SJCRH30 (cell line): ENCODE measurements at regions not wholly inside any gene's neighbourhood (a gene's known extent, or its start where the extent isn't known, plus 50 kb on each side); places are given as distances from the start of the nearest gene placed in this dataset.
A peak's percentile ranks its signal among the peaks of the same experiment; 100 is the strongest.
"Not testable (repeated sequence)": the region's sequence is repeated elsewhere in the genome, so short reads cannot be mapped to it uniquely, and the experiment has no call there.

Experiments used
- DNase-seq, 2 experiments: peaks; one replicate each; pipeline ENCODE4 v3.0.0-alpha.2; 2015 to 2020
- H3K27ac ChIP-seq: fragments of 250-450 bp; sonication (Bioruptor Pico); 2 replicates; pipeline ENCODE4 v1.5.1; 2020; ENCODE audit warnings: mild to moderate bottlenecking, moderate library complexity
- H3K27me3 ChIP-seq: fragments of 250-450 bp; sonication (Bioruptor Pico); 2 replicates; pipeline ENCODE4 v1.5.1; 2020; ENCODE audit warnings: mild to moderate bottlenecking, moderate library complexity
- H3K36me3 ChIP-seq: fragments of 250-450 bp; sonication (Bioruptor Pico); 2 replicates; pipeline ENCODE4 v1.5.1; 2020; ENCODE audit warnings: mild to moderate bottlenecking, moderate library complexity
- H3K4me1 ChIP-seq: fragments of 250-450 bp; sonication (Bioruptor Pico); 2 replicates; pipeline ENCODE4 v1.5.1; 2020; ENCODE audit warnings: mild to moderate bottlenecking, moderate library complexity
- H3K4me3 ChIP-seq: fragments of 250-450 bp; sonication (Bioruptor Pico); 2 replicates; pipeline ENCODE4 v1.5.1; 2020; ENCODE audit warnings: mild to moderate bottlenecking, moderate library complexity
- H3K9me3 ChIP-seq: fragments of 250-450 bp; sonication (Bioruptor Pico); replicated peaks from 2 replicates; pipeline ENCODE4 v1.5.1; 2020; ENCODE audit warnings: mild to moderate bottlenecking, moderate library complexity

- Histone ChIP-seq H3K36me3 (no peaks in the 10 kb centered on the region), H3K4me3 (no peak overlapping the region), H3K27me3 (peaks cover 23% of the 10 kb centered on the region), H3K4me1 (no peaks in the 10 kb centered on the region), H3K9me3 (peaks cover 4% of the 10 kb centered on the region; the same call in 1 of the 2 replicates), H3K27ac (no peak overlapping the region)
- peak in 1 of 2 experiments; percentile 52 for DNase-seq
Measured at GRCh38 chr1:2948751-2949680, 72.3 kb upstream of the ACTRT2 start.

GRCh38 chr1:2949966-2950925 lies 71.0 kb upstream of the ACTRT2 start:
- DNase-seq: no peak
- peaks cover 23% of the 10 kb centered on the region for H3K27me3 ChIP-seq
- H3K9me3 ChIP-seq: 0 out of 2 replicates have a peak, but pooled peaks cover 4% of the 10 kb centered on the region
- H3K27ac ChIP-seq: no peak overlapping the region
- H3K4me3 ChIP-seq: no peak overlapping the region
- H3K4me1 ChIP-seq: no peaks in the 10 kb centered on the region
- H3K36me3 ChIP-seq: no peaks in the 10 kb centered on the region

GRCh38 chr1:2950926-2951305 lies 70.4 kb upstream of the ACTRT2 start:
- Histone ChIP-seq H3K27me3 (peaks cover 23% of the 10 kb centered on the region), H3K4me1 (no peaks in the 10 kb centered on the region), H3K4me3 (no peak overlapping the region), H3K9me3 (0 out of 2 replicates have a peak, but pooled peaks cover 6% of the 10 kb centered on the region), H3K27ac (no peak overlapping the region), H3K36me3 (no peaks in the 10 kb centered on the region)
- no peak for DNase-seq

- Histone ChIP-seq H3K4me1 (no peaks in the 10 kb centered on the region), H3K36me3 (no peaks in the 10 kb centered on the region), H3K27ac (no peak overlapping the region), H3K9me3 (peaks cover 6% of the 10 kb centered on the region; the same call in 1 of the 2 replicates), H3K27me3 (peaks cover 23% of the 10 kb centered on the region), H3K4me3 (no peak overlapping the region)
- DNase-seq: no peak
Measured at GRCh38 chr1:2951856-2952255, 69.4 kb upstream of the ACTRT2 start.

GRCh38 chr1:2952371-2952770 lies 68.9 kb upstream of the ACTRT2 start:
- H3K4me3 ChIP-seq: no peak overlapping the region

GRCh38 chr1:2952992-2953391 lies 68.3 kb upstream of the ACTRT2 start:
- Histone ChIP-seq H3K27me3 (peaks cover 17% of the 10 kb centered on the region), H3K4me1 (no peaks in the 10 kb centered on the region), H3K36me3 (no peaks in the 10 kb centered on the region), H3K27ac (no peak overlapping the region), H3K9me3 (peaks cover 12% of the 10 kb centered on the region), H3K4me3 (no peak overlapping the region)
- no peak for DNase-seq

More at GRCh38 chr1:2952371-2952770, 68.9 kb upstream of the ACTRT2 start:
- Histone ChIP-seq H3K27ac (no peak overlapping the region), H3K4me1 (no peaks in the 10 kb centered on the region), H3K9me3 (peaks cover 6% of the 10 kb centered on the region; the same call in 1 of the 2 replicates), H3K36me3 (no peaks in the 10 kb centered on the region), H3K27me3 (peaks cover 20% of the 10 kb centered on the region)
- DNase-seq: no peak

GRCh38 chr1:2953688-2954285 lies 67.5 kb upstream of the ACTRT2 start:
- H3K4me3 ChIP-seq: no peak overlapping the region
- peaks cover 9% of the 10 kb centered on the region for H3K27me3 ChIP-seq
- no peaks in the 10 kb centered on the region for H3K36me3 ChIP-seq
- H3K4me1 ChIP-seq: no peaks in the 10 kb centered on the region
- no peak for DNase-seq
- no peak overlapping the region for H3K27ac ChIP-seq
- peaks cover 17% of the 10 kb centered on the region for H3K9me3 ChIP-seq

GRCh38 chr1:2955652-2956051 lies 65.6 kb upstream of the ACTRT2 start:
- Histone ChIP-seq H3K9me3 (peaks cover 17% of the 10 kb centered on the region), H3K27me3 (peaks cover 3% of the 10 kb centered on the region; the same call in 1 of the 2 replicates), H3K27ac (no peak overlapping the region), H3K4me3 (no peak overlapping the region), H3K4me1 (no peaks in the 10 kb centered on the region), H3K36me3 (no peaks in the 10 kb centered on the region)
- no peak for DNase-seq

GRCh38 chr1:2956576-2956975 lies 64.7 kb upstream of the ACTRT2 start:
- Histone ChIP-seq H3K36me3 (no peaks in the 10 kb centered on the region), H3K4me3 (no peak overlapping the region), H3K4me1 (no peaks in the 10 kb centered on the region), H3K27me3 (peaks cover 3% of the 10 kb centered on the region; the same call in 1 of the 2 replicates), H3K9me3 (peaks cover 17% of the 10 kb centered on the region), H3K27ac (no peak overlapping the region)
- DNase-seq: no peak

GRCh38 chr1:2957329-2957728 lies 63.9 kb upstream of the ACTRT2 start:
- Histone ChIP-seq H3K36me3 (no peaks in the 10 kb centered on the region), H3K4me1 (no peaks in the 10 kb centered on the region), H3K27me3 (no peaks in the 10 kb centered on the region), H3K4me3 (no peak overlapping the region), H3K9me3 (peaks cover 17% of the 10 kb centered on the region), H3K27ac (no peak overlapping the region)
- no peak for DNase-seq

- H3K27me3 ChIP-seq, DNase-seq, H3K4me3 ChIP-seq, H3K4me1 ChIP-seq, H3K36me3 ChIP-seq, H3K27ac ChIP-seq: not testable (repeated sequence)
- H3K9me3 ChIP-seq: peaks cover 13% of the 10 kb centered on the region
Measured at GRCh38 chr1:2959881-2960280, 61.4 kb upstream of the ACTRT2 start.

GRCh38 chr1:2961081-2961480 lies 60.2 kb upstream of the ACTRT2 start:
- no peaks in the 10 kb centered on the region for H3K4me1 ChIP-seq
- 0 out of 2 replicates have a peak, but pooled peaks cover 2% of the 10 kb centered on the region for H3K27me3 ChIP-seq
- no peaks in the 10 kb centered on the region for H3K36me3 ChIP-seq
- peaks cover 11% of the 10 kb centered on the region for H3K9me3 ChIP-seq
- no peak for DNase-seq
- no peak overlapping the region for H3K4me3 ChIP-seq
- no peak overlapping the region for H3K27ac ChIP-seq

GRCh38 chr1:2961661-2962060 lies 59.6 kb upstream of the ACTRT2 start:
- Histone ChIP-seq H3K4me1 (no peaks in the 10 kb centered on the region), H3K27me3 (0 out of 2 replicates have a peak, but pooled peaks cover 2% of the 10 kb centered on the region), H3K36me3 (no peaks in the 10 kb centered on the region), H3K9me3 (peaks cover 11% of the 10 kb centered on the region), H3K4me3 (no peak overlapping the region), H3K27ac (no peak overlapping the region)
- DNase-seq: no peak

- H3K4me3 ChIP-seq: no peak overlapping the region
- H3K36me3 ChIP-seq: no peaks in the 10 kb centered on the region
- H3K9me3 ChIP-seq: peaks cover 11% of the 10 kb centered on the region
- no peaks in the 10 kb centered on the region for H3K4me1 ChIP-seq
- 0 out of 2 replicates have a peak, but pooled peaks cover 2% of the 10 kb centered on the region for H3K27me3 ChIP-seq
- DNase-seq: no peak
- H3K27ac ChIP-seq: no peak overlapping the region
Measured at GRCh38 chr1:2962061-2962460, 59.2 kb upstream of the ACTRT2 start.
